ENCODE measurements at regions not wholly inside any gene's neighbourhood (a gene's known extent, or its start where the extent isn't known, plus 50 kb on each side); places are given as distances from the start of the nearest gene placed in this dataset.

GRCh38 chr4:158112611-158113010, 60.2 kb downstream of the GASK1B start:
- TF ChIP-seq POLR2A (IDR thresholded peaks at IDR 0.05) (no peak), CTCF (IDR thresholded peaks at IDR 0.05) (no peak)
